NCI-H82 treated with DMSO at 0.1 percent for 48 hours (cell line): ENCODE measurements at regions not wholly inside any gene's neighbourhood (a gene's known extent, or its start where the extent isn't known, plus 50 kb on each side); places are given as distances from the start of the nearest gene placed in this dataset.
"Not testable (repeated sequence)": the region's sequence is repeated elsewhere in the genome, so short reads cannot be mapped to it uniquely, and the experiment has no call there.

Source experiments
- DNase-seq: peaks from one replicate; lab custom pipeline; 2025; ENCODE audit not compliant: unreplicated experiment; lab: John Stamatoyannopoulos, UW

- DNase-seq, result no peak
These were observed 71.8 kb downstream of the GGTLC2 start for GRCh38 chr22:22716136-22716665.

DNA sequence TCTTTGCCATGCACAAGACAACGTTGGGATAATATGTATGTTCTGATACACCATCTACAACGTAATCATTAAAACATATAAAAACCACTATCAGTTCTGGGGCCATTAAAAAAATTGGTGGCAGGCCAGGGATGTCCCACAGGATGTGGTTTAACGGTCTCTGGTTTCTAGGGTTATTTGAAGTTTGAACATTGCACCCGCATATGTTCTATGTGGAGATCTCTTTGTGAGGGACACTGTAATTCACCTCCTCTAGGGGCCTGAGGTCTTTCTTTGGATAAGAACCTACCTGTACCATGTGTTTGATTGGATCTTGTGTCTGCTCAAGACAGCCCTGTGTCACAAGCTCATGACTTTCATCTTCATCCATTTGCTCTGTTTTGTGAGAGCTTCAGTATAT, 73.2 kb downstream of the GGTLC2 start:
- DNase-seq, result no peak

DNA sequence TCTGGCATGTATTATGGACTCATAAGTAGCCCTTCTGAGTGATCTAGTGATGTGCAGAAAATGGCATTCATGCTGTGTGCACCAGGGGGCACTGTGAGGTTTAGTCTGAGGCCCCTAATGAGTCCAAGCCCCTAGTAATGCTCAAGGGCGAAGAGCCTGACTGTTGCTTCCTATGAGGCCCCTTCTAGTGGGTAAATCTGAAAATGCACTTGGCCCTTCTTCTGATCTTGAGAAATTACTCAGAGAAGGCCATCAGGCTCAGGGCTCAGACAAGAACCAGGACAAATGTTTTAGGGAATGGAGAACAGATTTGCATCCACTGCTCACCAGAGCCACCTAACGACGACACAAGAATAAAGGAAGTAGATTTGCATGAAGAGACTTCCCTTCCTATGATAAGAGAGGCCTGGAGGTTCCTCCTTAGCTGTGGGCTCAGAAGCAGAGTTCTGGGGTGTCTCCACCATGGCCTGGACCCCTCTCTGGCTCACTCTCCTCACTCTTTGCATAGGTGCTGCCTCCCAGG, 75.8 kb downstream of the GGTLC2 start:
- peak; percentile 36 for DNase-seq

- DNase-seq, result no peak
These were observed 76.4 kb downstream of the GGTLC2 start for GRCh38 chr22:22720724-22721261.

DNA sequence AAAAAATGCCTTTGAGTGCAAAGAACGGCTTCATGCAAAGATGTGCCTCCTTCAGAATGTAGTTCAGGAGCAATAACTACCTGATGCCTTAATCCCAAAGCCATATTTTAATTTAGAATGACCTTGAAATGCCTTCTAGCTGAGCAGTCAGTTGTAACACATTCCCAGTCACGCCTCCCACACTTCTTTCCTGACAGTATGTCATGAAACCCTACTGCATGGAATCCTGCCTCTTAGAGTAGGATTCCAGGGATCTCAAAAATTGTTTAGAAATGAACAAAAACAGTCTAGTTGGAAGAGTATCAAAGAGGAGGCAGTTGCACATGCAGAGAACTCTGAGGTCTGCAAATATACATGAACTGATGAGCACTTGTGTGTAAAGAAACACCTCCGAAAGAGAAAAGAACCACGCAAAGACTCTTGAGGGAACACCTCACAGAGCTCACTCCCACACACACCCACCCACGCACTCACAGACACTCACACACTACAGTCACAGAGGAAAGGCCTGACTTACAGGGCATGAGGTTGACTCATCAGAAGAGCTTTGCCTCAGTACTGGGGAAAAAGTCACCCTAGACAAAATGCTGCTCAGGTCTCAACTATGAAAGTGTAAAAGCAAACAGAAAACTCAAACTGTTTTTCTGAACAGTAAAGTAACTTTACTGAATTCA, 77.4 kb downstream of the GGTLC2 start:
- DNase-seq, result no peak

GRCh38 chr22:22728382-22728781, 84.0 kb downstream of the GGTLC2 start:
- no peak for DNase-seq

GRCh38 chr22:22730655-22731373, 86.4 kb downstream of the GGTLC2 start:
- DNase-seq, result no peak

- no peak for DNase-seq
These were observed 86.9 kb downstream of the GGTLC2 start for GRCh38 chr22:22731374-22731676.

- not testable (repeated sequence) for DNase-seq
These were observed 88.6 kb downstream of the GGTLC2 start for GRCh38 chr22:22733006-22733405.

DNA sequence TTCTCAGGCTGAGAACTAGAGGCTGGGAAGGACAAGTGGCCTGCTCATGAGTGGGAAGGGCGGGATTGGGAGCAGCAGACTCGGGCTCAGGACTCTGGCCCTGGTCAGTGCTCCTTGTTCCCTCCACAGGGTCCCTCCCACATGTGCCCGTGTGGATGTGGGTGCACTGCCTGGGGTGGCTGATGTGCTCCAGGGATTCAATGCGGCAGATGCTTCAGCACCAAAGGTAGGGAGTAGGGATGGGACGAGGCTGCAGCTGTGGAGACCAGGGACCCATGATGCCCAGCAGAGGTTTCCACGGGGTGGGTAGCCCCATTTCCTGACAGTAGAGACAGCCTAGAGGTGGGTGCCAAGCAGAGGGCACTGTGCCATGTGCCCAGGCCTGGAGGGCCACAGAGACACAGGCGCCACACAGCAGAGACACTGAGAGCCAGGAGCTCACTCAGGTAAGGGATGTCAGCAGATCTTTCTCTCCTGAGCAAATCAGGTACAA, 89.5 kb downstream of the GGTLC2 start:
- DNase-seq, result no peak

- not testable (repeated sequence) for DNase-seq
These were observed 90.2 kb downstream of the GGTLC2 start for GRCh38 chr22:22734395-22735272.

DNA sequence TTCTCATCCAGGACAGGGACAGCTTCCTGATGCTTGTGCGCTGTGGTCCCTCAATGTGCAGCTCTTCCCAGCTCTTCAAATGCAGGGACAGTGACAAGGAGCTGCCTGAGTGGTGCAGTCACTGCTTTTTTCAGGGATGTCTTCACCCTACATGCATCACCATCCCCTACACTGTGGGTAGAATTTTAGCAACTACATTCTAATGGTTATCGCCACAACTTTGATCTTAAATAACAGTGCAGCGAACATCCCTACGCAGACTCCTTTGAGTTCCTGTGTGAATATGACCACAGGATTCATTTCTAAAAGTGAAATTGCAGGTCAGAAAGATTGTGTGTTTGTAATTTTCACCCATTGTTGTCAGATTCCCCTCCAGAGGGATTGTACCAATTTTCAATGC, 90.9 kb downstream of the GGTLC2 start:
- DNase-seq, result not testable (repeated sequence)

GRCh38 chr22:22735695-22736611, 91.5 kb downstream of the GGTLC2 start:
- DNase-seq, result no peak

GRCh38 chr22:22737590-22737989, 93.2 kb downstream of the GGTLC2 start:
- DNase-seq, result no peak

- no peak for DNase-seq
These were observed 94.7 kb downstream of the GGTLC2 start for GRCh38 chr22:22738959-22739585.

DNA sequence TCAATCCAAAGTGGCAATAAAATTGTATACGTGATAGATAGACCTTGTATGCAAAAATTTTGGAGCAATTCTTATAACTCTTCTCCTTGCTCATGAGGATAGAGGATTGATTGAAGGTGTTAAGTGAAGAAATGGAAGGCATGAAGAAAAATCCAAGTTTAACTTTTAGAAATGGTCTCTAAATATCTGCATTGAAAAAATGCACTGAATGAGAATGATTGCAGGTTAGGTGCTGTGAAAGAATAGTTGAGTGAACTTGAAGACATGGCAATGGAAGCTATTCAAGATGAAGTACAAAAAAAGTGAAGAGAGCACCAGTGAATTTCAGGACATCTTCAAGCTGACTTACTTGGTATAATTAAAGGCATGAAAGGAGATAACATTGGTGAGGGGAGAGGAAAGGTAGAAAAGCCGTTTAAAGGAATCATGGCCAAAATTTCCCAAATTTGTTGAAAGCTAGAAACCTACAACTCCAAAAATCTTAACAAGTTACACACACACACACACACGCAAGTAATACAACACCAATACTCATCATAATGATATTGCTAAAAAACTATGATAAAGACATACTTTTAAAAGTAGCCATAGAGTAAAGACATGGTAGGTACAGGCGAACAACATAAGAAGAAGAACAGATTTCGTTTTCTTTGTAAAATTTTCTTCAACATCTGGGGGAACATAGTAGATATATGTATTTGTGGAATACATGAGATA, 96.3 kb downstream of the GGTLC2 start:
- DNase-seq, result no peak

GRCh38 chr22:22741843-22742242, 97.4 kb downstream of the GGTLC2 start:
- DNase-seq, result no peak

- no peak for DNase-seq
These were observed 98.2 kb downstream of the GGTLC2 start for GRCh38 chr22:22742641-22743040.
